SK-N-MC (cell line): ENCODE measurements at regions not wholly inside any gene's neighbourhood (a gene's known extent, or its start where the extent isn't known, plus 50 kb on each side); places are given as distances from the start of the nearest gene placed in this dataset.

Source experiments
- EZH2 ChIP-seq: fragments of 200-600 bp; sonication (generic); IDR thresholded peaks from one replicate; pipeline ENCODE4 v1.6.1; 2017; ENCODE audit warnings: antibody characterized with exemption
- POLR2AphosphoS5 ChIP-seq: IDR thresholded peaks from 2 replicates; pipeline ENCODE4 v1.6.1; 2012; ENCODE audit warnings: mild to moderate bottlenecking, low read depth, low read length, borderline replicate concordance

GRCh38 chr2:100739735-100740432 lies 80.1 kb upstream of the NPAS2 start:
- no peak for TF ChIP-seq EZH2
- TF ChIP-seq POLR2AphosphoS5 = no peak
